ENCODE measurements at regions not wholly inside any gene's neighbourhood (a gene's known extent, or its start where the extent isn't known, plus 50 kb on each side); places are given as distances from the start of the nearest gene placed in this dataset.

DNA sequence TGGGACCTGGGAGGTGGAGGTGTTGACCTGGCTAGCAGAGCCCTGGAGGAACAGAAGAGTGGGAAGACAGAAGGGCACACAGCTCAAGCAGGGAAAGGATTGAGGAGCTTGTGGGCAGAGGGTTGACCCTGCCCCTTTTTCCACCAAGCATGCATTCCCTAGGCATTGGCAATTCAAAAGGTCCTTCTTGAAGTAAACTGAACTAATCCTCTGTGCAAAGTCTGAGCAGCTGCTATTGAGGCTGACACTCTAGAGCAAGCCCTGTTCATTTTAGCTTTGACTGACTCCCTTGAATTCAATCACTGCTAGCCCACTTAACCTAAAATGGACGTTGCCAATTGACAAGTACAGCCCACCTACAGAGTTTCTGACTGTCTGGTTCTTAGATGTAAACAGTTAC, 116.5 kb upstream of the TNS3 start:
- no TSS peak for BruUV-seq (replicated peaks)
- CTCF ChIA-PET (ENCODE audit: unreplicated experiment) = no interaction called here
- Histone ChIP-seq H3K4me3 (ENCODE audit: low read depth, low read length, poor library complexity, severe bottlenecking) (no peak overlapping the region), H3K9me2 (ENCODE audit: insufficient read depth, low read length) (no peaks in the 10 kb centered on the region), H3K36me3 (ENCODE audit: insufficient read depth, low read length) (no peaks in the 10 kb centered on the region), H2AFZ (ENCODE audit: low read length) (no peak overlapping the region), H3K4me1 (ENCODE audit: insufficient read depth, low read length, poor library complexity, severe bottlenecking) (no peaks in the 10 kb centered on the region), H3K27ac (ENCODE audit: low read depth, low read length, poor library complexity, severe bottlenecking) (no peak overlapping the region), H3K79me2 (ENCODE audit: insufficient read depth, low read depth, low read length) (no peaks in the 10 kb centered on the region), H4K20me1 (ENCODE audit: insufficient read depth, low read length) (no peaks in the 10 kb centered on the region), H3K9me3 (ENCODE audit: low read length) (no peaks in the 10 kb centered on the region), H3K4me2 (ENCODE audit: low read length) (no peak overlapping the region)
- intact Hi-C loops (cut with micrococcal nuclease; ENCODE audit: unreplicated experiment) = no loop called here
- POLR2A ChIA-PET = interaction anchor here (0.6 to 1.1 kb wide), 3 partner anchors 9 to 16 kb away, joined by 3 to 4 read pairs (median 4); no protein-coding TSS in a partner anchor
- DNase-seq (ENCODE audit: low spot score) = no peak
- TF ChIP-seq EZH2phosphoT487 (IDR thresholded peaks at IDR 0.05; ENCODE audit: borderline replicate concordance, low read depth, low read length) = no peak
- TF ChIP-seq, protein P1, sequence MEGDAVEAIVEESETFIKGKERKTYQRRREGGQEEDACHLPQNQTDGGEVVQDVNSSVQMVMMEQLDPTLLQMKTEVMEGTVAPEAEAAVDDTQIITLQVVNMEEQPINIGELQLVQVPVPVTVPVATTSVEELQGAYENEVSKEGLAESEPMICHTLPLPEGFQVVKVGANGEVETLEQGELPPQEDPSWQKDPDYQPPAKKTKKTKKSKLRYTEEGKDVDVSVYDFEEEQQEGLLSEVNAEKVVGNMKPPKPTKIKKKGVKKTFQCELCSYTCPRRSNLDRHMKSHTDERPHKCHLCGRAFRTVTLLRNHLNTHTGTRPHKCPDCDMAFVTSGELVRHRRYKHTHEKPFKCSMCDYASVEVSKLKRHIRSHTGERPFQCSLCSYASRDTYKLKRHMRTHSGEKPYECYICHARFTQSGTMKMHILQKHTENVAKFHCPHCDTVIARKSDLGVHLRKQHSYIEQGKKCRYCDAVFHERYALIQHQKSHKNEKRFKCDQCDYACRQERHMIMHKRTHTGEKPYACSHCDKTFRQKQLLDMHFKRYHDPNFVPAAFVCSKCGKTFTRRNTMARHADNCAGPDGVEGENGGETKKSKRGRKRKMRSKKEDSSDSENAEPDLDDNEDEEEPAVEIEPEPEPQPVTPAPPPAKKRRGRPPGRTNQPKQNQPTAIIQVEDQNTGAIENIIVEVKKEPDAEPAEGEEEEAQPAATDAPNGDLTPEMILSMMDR (conservative IDR thresholded peaks at IDR 0.05; ENCODE audit: low read length) = no peak

DNA sequence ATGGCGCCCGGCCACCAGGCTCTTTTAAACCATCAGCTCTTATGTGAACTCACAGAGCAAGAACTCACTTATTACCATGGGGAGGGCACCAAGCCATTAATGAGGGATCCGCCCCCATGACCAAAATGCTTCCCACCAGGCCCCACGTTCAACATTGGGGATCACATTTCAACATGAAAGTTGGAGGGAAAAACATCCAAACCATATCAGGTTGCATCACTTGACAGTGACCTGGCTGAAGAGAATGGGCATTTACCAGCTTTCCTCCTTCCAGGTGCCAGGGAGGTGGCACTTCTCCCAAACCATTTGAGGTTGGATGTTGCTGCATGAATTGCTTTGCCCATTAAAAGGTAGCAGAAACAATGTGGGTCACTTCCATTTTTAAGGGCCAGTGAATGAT, 115.6 kb upstream of the TNS3 start:
- no peaks in the 10 kb centered on the region for H3K9me2 ChIP-seq (ENCODE audit: insufficient read depth, low read length)
- intact Hi-C loops (cut with micrococcal nuclease; ENCODE audit: unreplicated experiment) = no loop called here
- POLR2A ChIA-PET = interaction anchor here (0.9 kb wide), 1 partner anchor 14 kb away, joined by 3 read pairs; no protein-coding TSS in a partner anchor
- H3K36me3 ChIP-seq (ENCODE audit: insufficient read depth, low read length) = no peaks in the 10 kb centered on the region
- DNase-seq (ENCODE audit: low spot score) = no peak
- H3K27ac ChIP-seq (ENCODE audit: low read depth, low read length, poor library complexity, severe bottlenecking) = no peak overlapping the region
- H3K4me3 ChIP-seq (ENCODE audit: low read depth, low read length, poor library complexity, severe bottlenecking) = no peak overlapping the region
- no peak for TF ChIP-seq EZH2phosphoT487 (IDR thresholded peaks at IDR 0.05; ENCODE audit: borderline replicate concordance, low read depth, low read length)
- TF ChIP-seq, protein P1 (conservative IDR thresholded peaks at IDR 0.05; ENCODE audit: low read length) = no peak
- no peak overlapping the region for H3K4me2 ChIP-seq (ENCODE audit: low read length)
- BruUV-seq (replicated peaks) = no TSS peak
- CTCF ChIA-PET (ENCODE audit: unreplicated experiment) = interaction anchor here (0.6 kb wide), 1 partner anchor 163 kb away, joined by 10 read pairs; no protein-coding TSS in a partner anchor
- H4K20me1 ChIP-seq (ENCODE audit: insufficient read depth, low read length) = no peaks in the 10 kb centered on the region
- H3K9me3 ChIP-seq (ENCODE audit: low read length) = no peaks in the 10 kb centered on the region
- H3K79me2 ChIP-seq (ENCODE audit: insufficient read depth, low read depth, low read length) = no peaks in the 10 kb centered on the region
- no peaks in the 10 kb centered on the region for H3K4me1 ChIP-seq (ENCODE audit: insufficient read depth, low read length, poor library complexity, severe bottlenecking)
- no peak overlapping the region for H2AFZ ChIP-seq (ENCODE audit: low read length)

DNA sequence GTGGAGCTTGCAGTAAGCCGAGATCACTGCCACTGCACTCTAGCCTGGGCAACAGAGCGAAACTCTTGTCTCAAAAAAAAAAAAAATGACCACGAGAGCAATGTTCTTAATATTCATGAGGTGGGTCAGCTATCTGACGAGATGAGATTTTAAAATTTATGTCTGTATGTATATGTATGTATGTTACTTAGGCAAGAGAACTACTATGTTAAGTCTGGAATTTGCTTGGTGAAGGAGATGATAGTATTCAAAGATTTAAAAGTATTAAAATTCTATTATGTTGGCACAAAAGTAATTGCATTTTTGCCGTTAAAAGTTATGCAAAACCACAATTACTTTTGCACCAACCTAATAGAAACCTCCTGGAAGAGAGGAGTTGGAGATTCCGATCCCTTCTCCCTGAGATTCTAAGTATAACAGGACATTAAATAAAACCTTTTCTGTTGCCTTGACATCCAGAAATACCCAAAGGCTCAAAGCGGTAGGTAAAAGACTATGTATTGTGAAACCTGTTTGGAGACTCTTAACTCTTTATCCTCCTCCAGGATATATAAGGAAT, 114.3 kb upstream of the TNS3 start:
- DNase-seq (ENCODE audit: low spot score) = no peak
- Histone ChIP-seq H3K4me2 (ENCODE audit: low read length) (no peak overlapping the region), H3K4me3 (ENCODE audit: low read depth, low read length, poor library complexity, severe bottlenecking) (no peak overlapping the region), H4K20me1 (ENCODE audit: insufficient read depth, low read length) (no peaks in the 10 kb centered on the region), H3K9me2 (ENCODE audit: insufficient read depth, low read length) (no peaks in the 10 kb centered on the region), H3K9me3 (ENCODE audit: low read length) (no peaks in the 10 kb centered on the region), H3K79me2 (ENCODE audit: insufficient read depth, low read depth, low read length) (no peaks in the 10 kb centered on the region), H3K27ac (ENCODE audit: low read depth, low read length, poor library complexity, severe bottlenecking) (no peak overlapping the region), H3K36me3 (ENCODE audit: insufficient read depth, low read length) (no peaks in the 10 kb centered on the region), H3K4me1 (ENCODE audit: insufficient read depth, low read length, poor library complexity, severe bottlenecking) (no peaks in the 10 kb centered on the region), H2AFZ (ENCODE audit: low read length) (no peak overlapping the region)
- ChIA-PET POLR2A (interaction anchor here (0.9 to 1.5 kb wide), 3 partner anchors 10 to 14 kb away, joined by 3 read pairs; no protein-coding TSS in a partner anchor), CTCF (ENCODE audit: unreplicated experiment) (no interaction called here)
- intact Hi-C loops (cut with micrococcal nuclease; ENCODE audit: unreplicated experiment) = no loop called here
- BruUV-seq (replicated peaks) = no TSS peak
- no peak for TF ChIP-seq EZH2phosphoT487 (IDR thresholded peaks at IDR 0.05; ENCODE audit: borderline replicate concordance, low read depth, low read length)
- TF ChIP-seq, protein P1 (conservative IDR thresholded peaks at IDR 0.05; ENCODE audit: low read length) = no peak

All from OCI-LY7 (cell line).